ENCODE measurements at regions not wholly inside any gene's neighbourhood (a gene's known extent, or its start where the extent isn't known, plus 50 kb on each side); places are given as distances from the start of the nearest gene placed in this dataset.
A peak's percentile ranks its signal among the peaks of the same experiment; 100 is the strongest.

- POLR2A ChIA-PET, result no interaction called here
- H3K27ac ChIP-seq (ENCODE audit: insufficient read depth in 1 of 2, low read depth in 1 of 2, low read length in 2 of 2, poor library complexity in 1 of 2, severe bottlenecking in 2 of 2), result no peak overlapping the region
- CTCF ChIA-PET, result interaction anchor here (0.7 to 1.0 kb wide), 3 partner anchors 11 to 147 kb away, joined by 3 to 4 read pairs (median 3); no protein-coding TSS in a partner anchor
These were observed 75.7 kb upstream of the SMARCA2 start for GRCh38 chr9:1939466-1939865.

GRCh38 chr9:1939926-1940368, 75.2 kb upstream of the SMARCA2 start:
- H3K36me3 ChIP-seq (ENCODE audit: control insufficient read depth in 4 of 4, insufficient read depth in 4 of 4, low read length in 3 of 4), result no peaks in the 10 kb centered on the region
- CTCF ChIA-PET, result interaction anchor here (0.7 to 1.0 kb wide), 3 partner anchors 10 to 146 kb away, joined by 3 to 4 read pairs (median 3); no protein-coding TSS in a partner anchor
- 56% methylated on average over 7 of the region's 7 CpGs for WGBS (ENCODE audit: insufficient coverage)
- DNase-seq, result peak; percentile 15 to 42 (median 40)
- H3K27ac ChIP-seq (ENCODE audit: insufficient read depth in 1 of 2, low read depth in 1 of 2, low read length in 2 of 2, poor library complexity in 1 of 2, severe bottlenecking in 2 of 2), result no peak overlapping the region
- POLR2A ChIA-PET, result no interaction called here
- H3K4me1 ChIP-seq (ENCODE audit: control extremely low read depth in 1 of 4, control insufficient read depth in 4 of 4, insufficient read depth in 4 of 4, low read length in 3 of 4), result no peaks in the 10 kb centered on the region
- peaks cover 0 to 2% (median 0%) of the 10 kb centered on the region in 5 experiments for H3K9me3 ChIP-seq (ENCODE audit: control extremely low read depth in 1 of 5, control insufficient read depth in 4 of 5, insufficient read depth in 2 of 5, low read depth in 1 of 5, low read length in 4 of 5)
- H3K4me3 ChIP-seq (ENCODE audit: control insufficient read depth in 1 of 7, extremely low read depth in 1 of 7, insufficient read depth in 4 of 7, low read depth in 2 of 7, low read length in 6 of 7), result no peak overlapping the region
- no peaks in the 10 kb centered on the region for H3K27me3 ChIP-seq (replicated peaks in 2 of 5; ENCODE audit: control insufficient read depth in 4 of 5, insufficient read depth in 5 of 5, low read length in 4 of 5)

More at GRCh38 chr9:1939466-1939865, 75.7 kb upstream of the SMARCA2 start:
- Histone ChIP-seq H3K36me3 (ENCODE audit: control insufficient read depth in 4 of 4, insufficient read depth in 4 of 4, low read length in 3 of 4) (no peaks in the 10 kb centered on the region), H3K4me3 (ENCODE audit: control insufficient read depth in 1 of 7, extremely low read depth in 1 of 7, insufficient read depth in 4 of 7, low read depth in 2 of 7, low read length in 6 of 7) (no peak overlapping the region), H3K9me3 (ENCODE audit: control extremely low read depth in 1 of 5, control insufficient read depth in 4 of 5, insufficient read depth in 2 of 5, low read depth in 1 of 5, low read length in 4 of 5) (peaks cover 0 to 2% (median 0%) of the 10 kb centered on the region in 5 experiments), H3K27me3 (replicated peaks in 2 of 5; ENCODE audit: control insufficient read depth in 4 of 5, insufficient read depth in 5 of 5, low read length in 4 of 5) (no peaks in the 10 kb centered on the region), H3K4me1 (ENCODE audit: control extremely low read depth in 1 of 4, control insufficient read depth in 4 of 4, insufficient read depth in 4 of 4, low read length in 3 of 4) (no peaks in the 10 kb centered on the region)
- no peak for DNase-seq
- no CpG with 5 or more reads among the region's 1 CpG for WGBS (ENCODE audit: insufficient coverage)

- ChIA-PET CTCF (interaction anchor here (1.9 to 2.1 kb wide), 2 partner anchors 14 to 124 kb away, joined by 6 to 8 read pairs; no protein-coding TSS in a partner anchor), POLR2A (no interaction called here)
- H3K27me3 ChIP-seq (replicated peaks in 2 of 5; ENCODE audit: control insufficient read depth in 4 of 5, insufficient read depth in 5 of 5, low read length in 4 of 5), result peaks cover 0 to 2% (median 0%) of the 10 kb centered on the region in 5 experiments
- no peaks in the 10 kb centered on the region for H3K4me1 ChIP-seq (ENCODE audit: control extremely low read depth in 1 of 4, control insufficient read depth in 4 of 4, insufficient read depth in 4 of 4, low read length in 3 of 4)
- DNase-seq, result peak; percentile 7 to 34 (median 13)
- H3K27ac ChIP-seq (ENCODE audit: insufficient read depth in 1 of 2, low read depth in 1 of 2, low read length in 2 of 2, poor library complexity in 1 of 2, severe bottlenecking in 2 of 2), result no peak overlapping the region
- no peaks in the 10 kb centered on the region for H3K36me3 ChIP-seq (ENCODE audit: control insufficient read depth in 4 of 4, insufficient read depth in 4 of 4, low read length in 3 of 4)
- H3K4me3 ChIP-seq (ENCODE audit: control insufficient read depth in 1 of 7, extremely low read depth in 1 of 7, insufficient read depth in 4 of 7, low read depth in 2 of 7, low read length in 6 of 7), result no peak overlapping the region
- WGBS (ENCODE audit: insufficient coverage), result 80% methylated on average over 1 of the region's 3 CpGs
- peaks cover 0 to 2% (median 0%) of the 10 kb centered on the region in 5 experiments for H3K9me3 ChIP-seq (ENCODE audit: control extremely low read depth in 1 of 5, control insufficient read depth in 4 of 5, insufficient read depth in 2 of 5, low read depth in 1 of 5, low read length in 4 of 5)
These were observed 73.2 kb upstream of the SMARCA2 start for GRCh38 chr9:1941989-1942388.

GRCh38 chr9:1946526-1947283, 68.4 kb upstream of the SMARCA2 start:
- Histone ChIP-seq H3K4me3 (ENCODE audit: control insufficient read depth in 1 of 7, extremely low read depth in 1 of 7, insufficient read depth in 4 of 7, low read depth in 2 of 7, low read length in 6 of 7) (no peak overlapping the region), H3K4me1 (ENCODE audit: control extremely low read depth in 1 of 4, control insufficient read depth in 4 of 4, insufficient read depth in 4 of 4, low read length in 3 of 4) (no peaks in the 10 kb centered on the region), H3K36me3 (ENCODE audit: control insufficient read depth in 4 of 4, insufficient read depth in 4 of 4, low read length in 3 of 4) (no peaks in the 10 kb centered on the region), H3K27me3 (replicated peaks in 2 of 5; ENCODE audit: control insufficient read depth in 4 of 5, insufficient read depth in 5 of 5, low read length in 4 of 5) (peaks cover 0 to 2% (median 0%) of the 10 kb centered on the region in 5 experiments), H3K27ac (ENCODE audit: insufficient read depth in 1 of 2, low read depth in 1 of 2, low read length in 2 of 2, poor library complexity in 1 of 2, severe bottlenecking in 2 of 2) (no peak overlapping the region), H3K9me3 (ENCODE audit: control extremely low read depth in 1 of 5, control insufficient read depth in 4 of 5, insufficient read depth in 2 of 5, low read depth in 1 of 5, low read length in 4 of 5) (no peaks in the 10 kb centered on the region)
- POLR2A ChIA-PET, result no interaction called here
- CTCF ChIA-PET, result interaction anchor here (1.0 to 1.8 kb wide), 2 partner anchors 14 to 141 kb away, joined by 3 to 5 read pairs; no protein-coding TSS in a partner anchor
- 97% methylated on average over 5 of the region's 7 CpGs for WGBS (ENCODE audit: insufficient coverage)
- DNase-seq, result no peak

- 90% methylated on average over 2 of the region's 4 CpGs for WGBS (ENCODE audit: insufficient coverage)
These were observed 67.7 kb upstream of the SMARCA2 start for GRCh38 chr9:1947438-1947837.

GRCh38 chr9:1948541-1948940, 66.6 kb upstream of the SMARCA2 start:
- no peak for DNase-seq
- 100% methylated on average over 3 of the region's 4 CpGs for WGBS (ENCODE audit: insufficient coverage)
- H3K27me3 ChIP-seq (replicated peaks in 2 of 5; ENCODE audit: control insufficient read depth in 4 of 5, insufficient read depth in 5 of 5, low read length in 4 of 5), result peaks cover 0 to 2% (median 0%) of the 10 kb centered on the region in 5 experiments
- no peaks in the 10 kb centered on the region for H3K36me3 ChIP-seq (ENCODE audit: control insufficient read depth in 4 of 4, insufficient read depth in 4 of 4, low read length in 3 of 4)
- no peak overlapping the region for H3K4me3 ChIP-seq (ENCODE audit: control insufficient read depth in 1 of 7, extremely low read depth in 1 of 7, insufficient read depth in 4 of 7, low read depth in 2 of 7, low read length in 6 of 7)
- ChIA-PET POLR2A (no interaction called here), CTCF (no interaction called here)
- no peaks in the 10 kb centered on the region for H3K9me3 ChIP-seq (ENCODE audit: control extremely low read depth in 1 of 5, control insufficient read depth in 4 of 5, insufficient read depth in 2 of 5, low read depth in 1 of 5, low read length in 4 of 5)
- no peaks in the 10 kb centered on the region for H3K4me1 ChIP-seq (ENCODE audit: control extremely low read depth in 1 of 4, control insufficient read depth in 4 of 4, insufficient read depth in 4 of 4, low read length in 3 of 4)
- no peak overlapping the region for H3K27ac ChIP-seq (ENCODE audit: insufficient read depth in 1 of 2, low read depth in 1 of 2, low read length in 2 of 2, poor library complexity in 1 of 2, severe bottlenecking in 2 of 2)

More at GRCh38 chr9:1947438-1947837, 67.7 kb upstream of the SMARCA2 start:
- Histone ChIP-seq H3K9me3 (ENCODE audit: control extremely low read depth in 1 of 5, control insufficient read depth in 4 of 5, insufficient read depth in 2 of 5, low read depth in 1 of 5, low read length in 4 of 5) (no peaks in the 10 kb centered on the region), H3K27ac (ENCODE audit: insufficient read depth in 1 of 2, low read depth in 1 of 2, low read length in 2 of 2, poor library complexity in 1 of 2, severe bottlenecking in 2 of 2) (no peak overlapping the region), H3K4me3 (ENCODE audit: control insufficient read depth in 1 of 7, extremely low read depth in 1 of 7, insufficient read depth in 4 of 7, low read depth in 2 of 7, low read length in 6 of 7) (no peak overlapping the region), H3K27me3 (replicated peaks in 2 of 5; ENCODE audit: control insufficient read depth in 4 of 5, insufficient read depth in 5 of 5, low read length in 4 of 5) (peaks cover 0 to 2% (median 0%) of the 10 kb centered on the region in 5 experiments), H3K4me1 (ENCODE audit: control extremely low read depth in 1 of 4, control insufficient read depth in 4 of 4, insufficient read depth in 4 of 4, low read length in 3 of 4) (no peaks in the 10 kb centered on the region), H3K36me3 (ENCODE audit: control insufficient read depth in 4 of 4, insufficient read depth in 4 of 4, low read length in 3 of 4) (no peaks in the 10 kb centered on the region)
- ChIA-PET POLR2A (no interaction called here), CTCF (no interaction called here)
- no peak for DNase-seq

GRCh38 chr9:1951446-1951845, 63.7 kb upstream of the SMARCA2 start:
- no peaks in the 10 kb centered on the region for H3K4me1 ChIP-seq (ENCODE audit: control extremely low read depth in 1 of 4, control insufficient read depth in 4 of 4, insufficient read depth in 4 of 4, low read length in 3 of 4)
- CTCF ChIA-PET, result no interaction called here
- WGBS (ENCODE audit: insufficient coverage), result 94% methylated on average over 2 of the region's 2 CpGs
- DNase-seq, result no peak
- no peak overlapping the region for H3K4me3 ChIP-seq (ENCODE audit: control insufficient read depth in 1 of 7, extremely low read depth in 1 of 7, insufficient read depth in 4 of 7, low read depth in 2 of 7, low read length in 6 of 7)
- H3K27ac ChIP-seq (ENCODE audit: insufficient read depth in 1 of 2, low read depth in 1 of 2, low read length in 2 of 2, poor library complexity in 1 of 2, severe bottlenecking in 2 of 2), result no peak overlapping the region
- POLR2A ChIA-PET, result no interaction called here
- H3K36me3 ChIP-seq (ENCODE audit: control insufficient read depth in 4 of 4, insufficient read depth in 4 of 4, low read length in 3 of 4), result no peaks in the 10 kb centered on the region
- no peaks in the 10 kb centered on the region for H3K9me3 ChIP-seq (ENCODE audit: control extremely low read depth in 1 of 5, control insufficient read depth in 4 of 5, insufficient read depth in 2 of 5, low read depth in 1 of 5, low read length in 4 of 5)
- H3K27me3 ChIP-seq (replicated peaks in 2 of 5; ENCODE audit: control insufficient read depth in 4 of 5, insufficient read depth in 5 of 5, low read length in 4 of 5), result peaks cover 0 to 2% (median 0%) of the 10 kb centered on the region in 5 experiments

Measured in common myeloid progenitor, CD34-positive (primary cell).